Esophagus muscularis mucosa (tissue), 4 donors: ENCODE measurements at regions not wholly inside any gene's neighbourhood (a gene's known extent, or its start where the extent isn't known, plus 50 kb on each side); places are given as distances from the start of the nearest gene placed in this dataset.
"Not testable (repeated sequence)": the region's sequence is repeated elsewhere in the genome, so short reads cannot be mapped to it uniquely, and the experiment has no call there.

Experiments
- DNase-seq: peaks from one replicate; pipeline ENCODE4 v3.0.0-alpha.2; 2017; ENCODE audit errors: extremely low spot score
- H3K27ac ChIP-seq, 4 donors: fragments of 200-600 bp; sonication (generic); replicated peaks in 1 of 4; 1 replicate in 3 of 4; 2 replicates in 1 of 4; pipeline ENCODE4 v1.5.1; 2016 to 2019; ENCODE audit warnings: mild to moderate bottlenecking in 1 of 4
- H3K27me3 ChIP-seq, 4 donors: fragments of 200-600 bp; sonication (generic); one replicate each; pipeline versions ENCODE4 v1.5.1 to v1.6.0; 2016 to 2019
- H3K36me3 ChIP-seq, 4 donors: fragments of 200-600 bp; sonication (generic); one replicate each; pipeline ENCODE4 v1.5.1; 2016 to 2019
- H3K4me1 ChIP-seq, 4 donors: fragments of 200-600 bp; sonication (generic); one replicate each; pipeline ENCODE4 v1.5.1; 2016 to 2019
- H3K4me3 ChIP-seq, 4 donors: fragments of 200-600 bp; sonication (generic); 1 replicate in 2 of 4; 2 replicates in 2 of 4; pipeline ENCODE4 v1.5.1; 2016 to 2019; ENCODE audit warnings: mild to moderate bottlenecking in 4 of 4, moderate library complexity in 1 of 4
- H3K9me3 ChIP-seq, 4 donors: fragments of 200-600 bp; sonication (generic); 1 replicate in 3 of 4; 2 replicates in 1 of 4; pipeline ENCODE4 v1.5.1; 2016 to 2019
- EP300 ChIP-seq: sonication (generic); formaldehyde crosslinking; IDR thresholded peaks from one replicate; pipeline ENCODE4 v1.6.1; 2017; ENCODE audit warnings: antibody characterized with exemption
- POLR2A ChIP-seq: fragments of 450-650 bp; IDR thresholded peaks from one replicate; pipeline ENCODE4 v1.6.1; 2017; ENCODE audit warnings: antibody characterized with exemption, moderate library complexity, mild to moderate bottlenecking, low read depth
- POLR2AphosphoS5 ChIP-seq, 2 donors: sonication (generic); formaldehyde crosslinking; IDR thresholded peaks; one replicate each; pipeline ENCODE4 v1.6.1; 2017; ENCODE audit warnings: antibody characterized with exemption in 2 of 2
- WGBS: methylation state at CpG from one replicate; pipeline ENCODE4 v1.1.5; 2018; 5-methylcytosine and 5-hydroxymethylcytosine counted together
- intact Hi-C: fragments of 100-400 bp; cut with DNase I; formaldehyde crosslinking; loops from one replicate; pipeline ENCODE4 v1.15.1; 2023
- TF ChIP-seq, protein P1 (sequence below), 3 experiments: fragments of 200-600 bp in 2 of 3; fragments of 450-650 bp in 1 of 3; sonication (generic) in 2 of 3; IDR thresholded peaks; one replicate each; pipeline ENCODE4 v1.5.1; 2017 to 2019; ENCODE audit warnings: antibody characterized with exemption in 3 of 3, mild to moderate bottlenecking in 2 of 3, moderate library complexity in 1 of 3

DNA sequence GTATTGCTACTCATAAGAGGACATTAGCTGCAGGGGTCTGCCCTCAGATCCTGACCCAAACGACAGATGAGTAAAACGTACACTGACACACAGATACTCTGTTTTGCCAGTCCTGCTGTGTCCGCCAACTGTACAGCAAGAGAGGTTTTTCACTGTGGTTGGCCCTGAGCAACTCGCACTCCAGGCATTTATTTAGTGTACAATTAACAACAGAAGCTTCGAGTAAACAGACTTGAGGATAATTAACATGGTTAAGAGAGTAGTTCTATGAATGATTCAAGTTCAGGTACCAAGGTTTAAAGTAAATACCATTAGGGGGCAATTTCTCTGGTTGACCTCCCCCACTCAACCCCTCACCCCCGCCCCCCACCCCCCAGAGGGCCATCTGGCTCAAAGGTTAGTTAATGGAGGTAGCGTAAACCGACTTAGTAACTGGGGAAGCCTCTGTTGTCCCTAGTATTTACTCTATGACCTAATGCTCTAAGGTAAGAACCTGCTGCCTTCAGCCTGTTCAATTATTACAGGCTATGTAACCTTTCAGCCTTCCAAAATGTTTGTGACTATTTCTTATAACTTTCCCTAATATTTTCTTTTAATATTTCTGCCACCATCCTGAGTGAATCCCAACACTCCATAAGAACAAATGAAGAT lies 103.9 kb upstream of the XIRP2 start:
- Histone ChIP-seq H3K36me3 (no peaks in the 10 kb centered on the region), H3K4me1 (no peaks in the 10 kb centered on the region), H3K4me3 (no peak overlapping the region), H3K27ac (no peak overlapping the region), H3K9me3 (no peaks in the 10 kb centered on the region), H3K27me3 (no peaks in the 10 kb centered on the region)
- TF ChIP-seq POLR2AphosphoS5 (IDR thresholded peaks at IDR 0.05) (no peak), POLR2A (no peak), EP300 (no peak)
- TF ChIP-seq, protein P1, sequence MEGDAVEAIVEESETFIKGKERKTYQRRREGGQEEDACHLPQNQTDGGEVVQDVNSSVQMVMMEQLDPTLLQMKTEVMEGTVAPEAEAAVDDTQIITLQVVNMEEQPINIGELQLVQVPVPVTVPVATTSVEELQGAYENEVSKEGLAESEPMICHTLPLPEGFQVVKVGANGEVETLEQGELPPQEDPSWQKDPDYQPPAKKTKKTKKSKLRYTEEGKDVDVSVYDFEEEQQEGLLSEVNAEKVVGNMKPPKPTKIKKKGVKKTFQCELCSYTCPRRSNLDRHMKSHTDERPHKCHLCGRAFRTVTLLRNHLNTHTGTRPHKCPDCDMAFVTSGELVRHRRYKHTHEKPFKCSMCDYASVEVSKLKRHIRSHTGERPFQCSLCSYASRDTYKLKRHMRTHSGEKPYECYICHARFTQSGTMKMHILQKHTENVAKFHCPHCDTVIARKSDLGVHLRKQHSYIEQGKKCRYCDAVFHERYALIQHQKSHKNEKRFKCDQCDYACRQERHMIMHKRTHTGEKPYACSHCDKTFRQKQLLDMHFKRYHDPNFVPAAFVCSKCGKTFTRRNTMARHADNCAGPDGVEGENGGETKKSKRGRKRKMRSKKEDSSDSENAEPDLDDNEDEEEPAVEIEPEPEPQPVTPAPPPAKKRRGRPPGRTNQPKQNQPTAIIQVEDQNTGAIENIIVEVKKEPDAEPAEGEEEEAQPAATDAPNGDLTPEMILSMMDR (IDR thresholded peaks at IDR 0.05) = no peak
- intact Hi-C loops = no loop called here
- WGBS = 73% methylated on average over 8 of the region's 8 CpGs
- no peak for DNase-seq

DNA sequence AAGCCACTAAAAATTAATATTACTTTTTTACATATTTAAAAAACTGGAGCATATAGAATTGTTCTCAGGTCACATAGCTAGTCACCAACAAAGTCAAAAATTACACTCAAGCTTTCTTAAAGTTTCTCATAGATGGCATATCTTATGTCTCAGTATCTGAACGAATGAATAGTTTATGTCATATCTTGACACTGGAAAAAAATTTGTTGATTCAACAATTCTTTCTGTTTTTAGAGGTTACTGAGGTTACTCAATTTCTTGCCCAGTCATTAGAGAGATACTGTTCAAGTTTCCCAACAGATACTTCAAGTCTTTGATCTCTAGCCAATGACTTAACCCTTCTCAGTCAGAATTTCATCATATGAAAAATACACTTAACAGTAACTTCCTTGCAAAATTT lies 113.1 kb upstream of the XIRP2 start:
- no peak for DNase-seq
- no peak for TF ChIP-seq EP300
- no peaks in the 10 kb centered on the region for H3K36me3 ChIP-seq
- no peaks in the 10 kb centered on the region for H3K9me3 ChIP-seq
- no peak overlapping the region for H3K4me3 ChIP-seq
- WGBS = 83% methylated on average over 1 of the region's 1 CpG
- intact Hi-C loops = no loop called here
- H3K27me3 ChIP-seq = no peaks in the 10 kb centered on the region
- H3K4me1 ChIP-seq = no peaks in the 10 kb centered on the region
- no peak overlapping the region for H3K27ac ChIP-seq

DNA sequence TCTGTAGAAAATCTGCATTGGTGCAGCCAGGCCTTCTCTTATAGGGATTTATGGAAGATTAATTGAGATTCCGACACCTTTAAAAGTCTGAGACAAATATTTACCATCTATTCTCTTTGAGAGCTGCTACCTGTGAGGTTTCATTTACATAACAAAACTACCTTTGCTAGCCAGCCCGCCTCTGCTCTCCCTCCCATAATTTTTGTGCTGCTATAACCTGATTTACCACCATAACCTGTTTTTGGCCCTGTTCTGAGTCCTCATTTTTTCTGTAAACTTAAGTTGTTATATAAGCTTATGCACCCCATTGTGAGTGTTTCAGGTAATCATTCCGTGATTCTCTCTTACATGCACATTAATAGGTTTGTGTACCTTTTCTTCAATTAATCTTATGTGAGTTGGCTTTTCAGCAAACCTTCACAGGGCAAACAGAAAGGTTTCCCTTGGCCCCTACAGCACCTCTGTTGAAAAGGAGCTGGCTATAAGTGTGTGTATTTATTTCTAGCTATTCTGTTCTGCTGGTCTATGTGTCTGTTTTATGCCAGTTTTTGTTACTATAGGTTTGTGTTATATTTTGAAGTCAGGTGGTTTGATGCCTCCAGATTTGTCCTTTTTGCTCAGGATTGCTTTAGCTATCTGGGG lies 114.9 kb upstream of the XIRP2 start:
- Histone ChIP-seq H3K27ac (no peak overlapping the region), H3K36me3 (no peaks in the 10 kb centered on the region), H3K27me3 (no peaks in the 10 kb centered on the region), H3K9me3 (no peaks in the 10 kb centered on the region), H3K4me3 (no peak overlapping the region), H3K4me1 (no peaks in the 10 kb centered on the region)
- no peak for DNase-seq
- WGBS = 70% methylated on average over 3 of the region's 3 CpGs
- intact Hi-C loops = no loop called here
- TF ChIP-seq POLR2A (no peak), EP300 (no peak), POLR2AphosphoS5 (IDR thresholded peaks at IDR 0.05) (no peak)
- TF ChIP-seq, protein P1 (IDR thresholded peaks at IDR 0.05) = no peak

DNA sequence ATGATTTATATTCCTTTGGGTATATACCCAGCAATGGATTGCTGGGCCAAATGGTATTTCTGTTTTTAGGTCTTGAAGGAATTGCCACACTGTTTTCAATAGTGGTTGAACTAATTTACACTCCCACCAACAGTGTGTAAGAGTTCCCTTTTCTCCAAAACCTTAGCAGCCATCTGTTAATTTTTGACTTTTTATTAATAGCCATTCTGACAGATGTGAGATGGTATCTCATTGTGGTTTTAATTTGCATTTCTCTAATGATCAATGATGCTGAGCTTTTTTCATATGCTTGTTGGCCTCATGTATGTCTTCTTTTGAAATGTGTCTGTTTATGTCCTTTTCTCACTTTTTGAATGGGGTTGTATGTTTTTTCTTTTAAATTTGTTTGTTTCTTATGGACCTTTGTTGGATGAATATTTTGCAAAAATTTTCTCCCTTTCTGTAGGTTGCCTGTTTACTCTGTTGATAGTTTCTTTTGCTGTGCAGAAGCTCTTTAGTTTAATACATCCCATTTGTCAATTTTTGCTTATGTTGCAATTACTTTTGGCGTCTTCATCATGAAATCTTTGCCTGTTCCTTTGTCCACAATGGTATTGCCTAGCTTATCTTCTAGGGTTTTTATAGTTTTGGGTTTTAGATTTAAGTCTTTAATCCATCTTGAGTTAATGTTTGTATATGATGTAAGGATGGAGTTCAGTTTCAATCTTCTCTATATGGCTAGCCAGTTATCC lies 119.7 kb upstream of the XIRP2 start:
- TF ChIP-seq, protein P1 (IDR thresholded peaks at IDR 0.05) = no peak
- TF ChIP-seq EP300 = no peak
- TF ChIP-seq POLR2AphosphoS5 (IDR thresholded peaks at IDR 0.05) = no peak
- TF ChIP-seq POLR2A = no peak
- Histone ChIP-seq H3K4me3 (no peak overlapping the region), H3K27me3 (no peaks in the 10 kb centered on the region), H3K27ac (no peak overlapping the region), H3K36me3 (no peaks in the 10 kb centered on the region), H3K4me1 (no peaks in the 10 kb centered on the region), H3K9me3 (no peaks in the 10 kb centered on the region)
- 92% methylated on average over 1 of the region's 1 CpG for WGBS
- intact Hi-C loops = no loop called here
- DNase-seq = no peak

DNA sequence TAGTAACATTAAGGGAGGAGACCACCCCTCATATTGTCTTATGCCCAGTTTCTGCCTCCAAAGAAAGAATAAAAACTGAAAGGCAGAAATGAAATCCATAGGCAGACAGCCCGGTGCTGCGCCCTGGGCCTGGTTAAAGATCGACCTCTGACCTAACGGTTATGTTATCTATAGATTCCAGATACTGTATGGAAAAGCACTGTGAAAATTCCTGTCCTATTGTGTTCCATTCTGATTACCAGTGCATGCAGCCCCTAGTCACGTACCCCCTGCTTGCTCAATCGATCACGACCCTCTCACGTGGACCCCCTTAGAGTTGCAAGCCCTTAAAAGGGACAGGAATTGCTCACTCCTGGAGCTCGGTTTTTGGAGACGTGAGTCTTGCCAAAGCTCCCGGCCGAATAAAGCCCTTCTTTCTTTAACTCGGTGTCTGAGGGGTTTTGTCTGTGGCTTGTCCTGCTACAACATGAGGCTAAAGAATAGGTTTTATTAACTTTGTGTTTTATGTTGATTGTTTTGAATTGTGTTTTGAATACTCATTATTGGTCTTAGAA lies 121.4 kb upstream of the XIRP2 start:
- H3K4me3 ChIP-seq, DNase-seq, H3K4me1 ChIP-seq, H3K36me3 ChIP-seq, H3K27me3 ChIP-seq, intact Hi-C loops, H3K27ac ChIP-seq, H3K9me3 ChIP-seq: not testable (repeated sequence)
- 88% methylated on average over 13 of the region's 13 CpGs for WGBS
